ENCODE measurements at regions not wholly inside any gene's neighbourhood (a gene's known extent, or its start where the extent isn't known, plus 50 kb on each side); places are given as distances from the start of the nearest gene placed in this dataset.

GRCh38 chr7:116417593-116418345 is 81.8 kb upstream of the CAV2 start:
- no peak overlapping the region for H3K4me3 ChIP-seq (ENCODE audit: low read depth, low read length)
- DNase-seq (ENCODE audit: low read depth), result no peak
- TF ChIP-seq CTCF (conservative IDR thresholded peaks at IDR 0.05; ENCODE audit: low read depth, low read length), result no peak

DNA sequence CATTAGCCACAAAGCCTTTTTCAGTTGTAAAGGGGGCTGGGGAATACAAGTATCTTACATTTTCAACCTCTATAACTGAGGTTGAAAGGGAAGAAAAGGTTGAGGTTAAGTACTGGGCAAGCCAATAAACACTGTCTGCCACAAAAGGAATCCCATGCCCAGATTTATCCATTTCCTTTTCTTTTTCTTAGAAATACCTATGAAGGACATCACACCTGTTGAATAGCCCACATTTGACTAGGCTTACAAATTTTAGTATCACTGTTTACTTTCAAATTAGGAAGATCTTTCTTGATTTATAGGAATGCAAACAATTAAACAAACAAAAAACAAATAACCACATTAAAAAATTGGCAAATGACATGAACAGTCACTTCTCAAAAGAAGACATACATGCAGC is 81.0 kb upstream of the CAV2 start:
- H3K4me3 ChIP-seq (ENCODE audit: low read depth, low read length), result no peak overlapping the region
- TF ChIP-seq CTCF (conservative IDR thresholded peaks at IDR 0.05; ENCODE audit: low read depth, low read length), result no peak
- DNase-seq (ENCODE audit: low read depth), result no peak

DNA sequence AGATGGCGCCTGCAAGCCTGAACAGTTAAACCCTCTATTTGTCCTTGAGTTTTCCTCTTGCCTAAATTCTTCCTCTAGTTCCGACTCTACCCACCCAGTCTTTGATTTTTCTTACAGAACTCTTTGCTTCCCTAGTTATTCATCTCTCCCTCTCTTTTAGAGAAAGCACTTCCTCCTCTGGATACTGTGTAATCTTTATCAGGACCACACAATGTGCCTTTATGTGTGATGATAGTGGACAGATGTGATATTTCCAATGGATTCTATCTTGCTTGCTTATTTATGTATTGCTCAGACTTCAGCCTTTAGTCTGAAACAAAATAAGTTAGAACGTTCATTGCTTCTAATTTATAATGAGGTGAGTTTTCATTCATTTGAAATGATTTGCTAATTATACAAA is 79.5 kb upstream of the CAV2 start:
- no peak for DNase-seq (ENCODE audit: low read depth)
- no peak overlapping the region for H3K4me3 ChIP-seq (ENCODE audit: low read depth, low read length)
- TF ChIP-seq CTCF (conservative IDR thresholded peaks at IDR 0.05; ENCODE audit: low read depth, low read length), result no peak

DNA sequence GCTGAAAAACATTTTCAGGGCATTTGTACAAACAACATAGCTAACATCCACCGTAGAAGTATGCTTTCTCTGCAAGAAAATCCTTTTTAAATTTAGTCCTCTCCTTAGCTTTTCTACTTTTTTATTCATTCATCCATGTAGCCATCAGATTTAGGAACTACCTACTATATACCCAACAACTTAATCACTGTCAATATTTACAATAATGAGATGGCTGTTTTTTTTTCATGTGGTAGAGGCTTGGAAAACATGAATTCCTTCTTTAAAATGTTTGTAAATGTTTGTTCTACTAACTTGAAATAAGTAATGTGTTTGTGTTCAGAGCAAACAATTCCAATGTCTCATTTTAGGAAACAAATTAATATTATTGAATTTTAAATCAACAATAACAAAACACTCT is 78.2 kb upstream of the CAV2 start:
- H3K4me3 ChIP-seq (ENCODE audit: low read depth, low read length), result no peak overlapping the region
- DNase-seq (ENCODE audit: low read depth), result no peak
- TF ChIP-seq CTCF (conservative IDR thresholded peaks at IDR 0.05; ENCODE audit: low read depth, low read length), result no peak

GRCh38 chr7:116422683-116423082 is 76.9 kb upstream of the CAV2 start:
- TF ChIP-seq CTCF (conservative IDR thresholded peaks at IDR 0.05; ENCODE audit: low read depth, low read length), result no peak
- no peak for DNase-seq (ENCODE audit: low read depth)
- no peak overlapping the region for H3K4me3 ChIP-seq (ENCODE audit: low read depth, low read length)

GRCh38 chr7:116423499-116423898 is 76.0 kb upstream of the CAV2 start:
- no peak for TF ChIP-seq CTCF (conservative IDR thresholded peaks at IDR 0.05; ENCODE audit: low read depth, low read length)
- no peak for DNase-seq (ENCODE audit: low read depth)
- H3K4me3 ChIP-seq (ENCODE audit: low read depth, low read length), result no peak overlapping the region

DNA sequence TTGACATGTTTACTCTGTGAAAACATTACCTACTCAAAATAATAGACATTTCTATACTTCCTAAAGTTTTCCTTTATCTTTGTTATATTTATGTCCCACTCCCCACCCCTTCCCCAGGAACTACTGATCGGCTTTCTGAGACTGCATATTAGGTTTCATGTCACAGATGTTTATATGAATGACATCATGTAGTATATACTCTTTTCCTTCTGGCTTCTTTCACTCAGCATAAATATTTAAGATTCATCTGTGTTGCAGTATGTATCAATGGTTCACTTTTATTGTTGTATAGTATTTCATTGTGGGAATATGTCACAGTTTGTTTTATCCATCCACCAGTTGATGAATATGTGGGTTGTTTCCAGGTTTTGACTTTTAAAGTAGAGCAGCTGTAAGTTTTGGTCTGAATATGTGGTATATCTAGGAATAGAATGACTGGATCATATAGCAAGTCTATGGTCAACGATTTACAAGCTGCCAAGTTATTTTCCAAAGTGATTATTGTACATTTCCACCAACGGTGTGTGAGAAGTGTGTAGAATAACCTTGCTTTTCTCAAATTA is 73.8 kb upstream of the CAV2 start:
- no peak for DNase-seq (ENCODE audit: low read depth)
- TF ChIP-seq CTCF (conservative IDR thresholded peaks at IDR 0.05; ENCODE audit: low read depth, low read length), result no peak
- no peak overlapping the region for H3K4me3 ChIP-seq (ENCODE audit: low read depth, low read length)
